GM21390 (cell line): ENCODE measurements at regions not wholly inside any gene's neighbourhood (a gene's known extent, or its start where the extent isn't known, plus 50 kb on each side); places are given as distances from the start of the nearest gene placed in this dataset.
"Not testable (repeated sequence)": the region's sequence is repeated elsewhere in the genome, so short reads cannot be mapped to it uniquely, and the experiment has no call there.

Source experiments
- ATAC-seq: cut with Tn5 transposase; IDR thresholded peaks from one replicate; pipeline ENCODE4 v1.9.1; 2021; ENCODE audit not compliant: unreplicated experiment

DNA sequence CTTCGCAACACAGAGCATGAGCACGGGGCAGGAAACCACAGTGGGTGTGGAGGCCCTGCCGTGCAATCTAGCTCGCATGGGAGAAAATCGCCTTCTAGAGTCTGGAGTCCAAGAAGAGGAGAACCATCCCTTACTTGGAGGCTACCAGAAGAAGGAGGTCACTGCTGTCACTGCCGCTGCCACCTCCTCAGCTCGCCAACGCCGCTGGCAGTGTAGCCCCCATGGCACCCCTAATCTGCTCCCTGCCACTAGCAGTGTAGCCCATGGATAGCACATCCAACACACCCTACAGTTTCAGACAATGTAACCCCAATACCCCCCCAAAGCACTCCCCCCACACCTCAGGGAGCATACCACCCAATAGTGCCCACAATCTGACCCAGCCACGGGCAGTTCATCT lies 438.0 kb upstream of the ZNF337 start:
- ATAC-seq, result no peak

- ATAC-seq, result not testable (repeated sequence)
These were observed 437.1 kb upstream of the ZNF337 start for GRCh38 chr20:26133794-26134193.

DNA sequence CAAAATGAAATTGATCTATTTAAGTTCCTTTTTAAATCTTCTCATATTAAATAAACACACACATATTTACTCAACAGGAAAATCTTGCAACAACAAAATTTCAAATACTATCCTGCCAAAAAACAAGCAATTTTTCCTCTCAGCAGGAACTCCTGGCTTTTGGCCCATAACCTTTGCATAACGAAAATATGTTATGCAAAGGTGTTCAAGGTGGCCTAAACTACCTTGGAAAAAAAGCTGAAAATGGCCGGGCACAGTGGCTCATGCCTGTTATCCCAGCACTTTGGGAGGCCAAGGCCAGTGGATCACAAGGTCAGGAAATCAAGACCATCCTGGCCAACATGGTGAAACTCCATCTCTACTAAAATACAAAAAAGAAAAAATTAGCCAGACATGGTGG lies 424.3 kb upstream of the ZNF337 start:
- ATAC-seq, result not testable (repeated sequence)

GRCh38 chr20:26094498-26094897 lies 397.8 kb upstream of the ZNF337 start:
- not testable (repeated sequence) for ATAC-seq

- not testable (repeated sequence) for ATAC-seq
These were observed 395.3 kb upstream of the ZNF337 start for GRCh38 chr20:26091921-26092320.

- not testable (repeated sequence) for ATAC-seq
These were observed 389.5 kb upstream of the ZNF337 start for GRCh38 chr20:26086195-26086594.

DNA sequence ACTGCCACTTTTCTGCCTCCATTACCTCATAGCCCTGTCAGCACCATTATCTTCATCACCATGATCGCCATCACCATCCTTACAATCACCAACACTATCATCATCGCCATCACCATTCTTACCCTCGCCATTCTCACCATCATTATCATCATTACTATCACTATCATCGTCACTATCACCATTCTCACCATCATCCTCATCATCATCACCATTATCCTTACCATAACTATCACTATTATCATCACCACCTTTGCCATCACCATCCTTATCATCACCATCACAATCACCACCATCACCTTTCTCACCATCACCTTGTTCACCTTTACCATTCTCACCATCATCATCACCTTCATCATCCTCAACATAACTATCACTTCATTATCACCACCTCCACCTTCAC lies 377.3 kb upstream of the ZNF337 start:
- ATAC-seq, result not testable (repeated sequence)

GRCh38 chr20:26059324-26059723 lies 362.7 kb upstream of the ZNF337 start:
- ATAC-seq, result not testable (repeated sequence)

- ATAC-seq, result not testable (repeated sequence)
These were observed 361.8 kb upstream of the ZNF337 start for GRCh38 chr20:26058446-26058845.

- ATAC-seq, result not testable (repeated sequence)
These were observed 360.6 kb upstream of the ZNF337 start for GRCh38 chr20:26057135-26057752.

GRCh38 chr20:26025792-26026191 lies 329.1 kb upstream of the ZNF337 start:
- ATAC-seq, result not testable (repeated sequence)

GRCh38 chr20:26010942-26011276 lies 314.3 kb upstream of the ZNF337 start:
- ATAC-seq, result not testable (repeated sequence)

- not testable (repeated sequence) for ATAC-seq
These were observed 313.7 kb upstream of the ZNF337 start for GRCh38 chr20:26010224-26010941.

- ATAC-seq, result not testable (repeated sequence)
These were observed 313.0 kb upstream of the ZNF337 start for GRCh38 chr20:26009402-26010223.

DNA sequence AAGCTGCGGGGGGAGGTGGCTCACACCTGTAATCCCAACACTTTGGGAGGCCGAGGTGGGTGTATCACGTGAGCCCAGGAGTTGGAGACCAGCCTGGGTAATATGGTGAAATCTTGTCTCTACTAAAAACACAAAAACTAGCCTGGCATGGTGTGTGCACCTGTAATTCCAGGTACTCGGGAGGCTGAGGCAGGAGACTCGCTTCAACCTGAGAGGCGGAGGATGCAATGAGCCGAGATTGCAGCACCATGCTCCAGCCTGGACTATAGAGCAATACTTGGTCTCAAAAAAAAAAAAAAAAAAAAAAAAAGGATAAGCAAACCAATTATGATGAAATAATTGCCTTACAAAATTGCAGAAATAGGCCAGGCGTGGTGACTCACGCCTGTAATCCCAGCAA lies 311.4 kb upstream of the ZNF337 start:
- ATAC-seq, result not testable (repeated sequence)

DNA sequence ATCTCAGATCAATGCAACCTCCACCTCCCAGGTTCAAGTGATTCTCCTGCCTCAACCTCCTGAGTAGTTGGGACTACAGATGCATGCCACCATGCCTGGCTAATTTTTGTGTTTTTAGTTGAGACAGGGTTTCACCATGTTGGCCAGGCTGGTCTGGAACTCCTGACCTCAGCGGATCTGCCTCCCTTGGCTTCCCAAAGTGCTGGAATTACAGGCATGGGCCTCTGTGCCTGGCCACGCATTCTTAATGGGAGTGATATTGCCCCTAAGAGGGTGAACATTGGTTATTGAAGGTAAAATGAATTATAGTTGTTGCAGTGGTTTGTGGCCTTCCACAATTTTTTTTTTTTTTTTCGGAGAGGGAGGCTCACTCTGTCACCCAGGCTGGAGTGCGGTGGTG lies 309.5 kb upstream of the ZNF337 start:
- not testable (repeated sequence) for ATAC-seq

- ATAC-seq, result not testable (repeated sequence)
These were observed 307.3 kb upstream of the ZNF337 start for GRCh38 chr20:26003959-26004358.

GRCh38 chr20:25997367-25998038 lies 300.9 kb upstream of the ZNF337 start:
- ATAC-seq, result not testable (repeated sequence)

GRCh38 chr20:25992146-25992545 lies 295.5 kb upstream of the ZNF337 start:
- ATAC-seq, result no peak

DNA sequence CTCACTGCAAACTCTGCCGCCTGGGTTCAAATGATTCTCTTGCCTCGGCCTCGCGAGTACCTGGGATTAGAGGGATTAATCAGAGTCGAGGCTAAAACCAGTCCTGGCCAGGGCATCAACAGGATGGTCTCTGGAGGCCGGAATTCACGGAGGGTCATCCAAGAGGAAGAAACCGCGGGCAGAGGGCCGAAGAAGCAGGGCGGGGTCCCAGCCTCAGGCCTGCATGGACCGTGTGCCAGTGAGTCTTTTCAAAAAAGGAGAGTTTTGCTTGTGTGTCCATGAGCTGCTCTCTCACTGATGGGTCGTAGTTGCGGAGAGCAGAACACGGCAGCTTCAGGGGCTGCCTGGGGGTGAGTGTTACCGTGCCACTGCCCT lies 295.1 kb upstream of the ZNF337 start:
- ATAC-seq, result no peak

- ATAC-seq, result no peak
These were observed 294.6 kb upstream of the ZNF337 start for GRCh38 chr20:25991051-25991755.
